Pulmonary artery endothelial cell (primary cell): ENCODE measurements at regions not wholly inside any gene's neighbourhood (a gene's known extent, or its start where the extent isn't known, plus 50 kb on each side); places are given as distances from the start of the nearest gene placed in this dataset.

Experiments
- DNase-seq: peaks from one replicate; pipeline ENCODE4 v3.0.0-alpha.2; 2011; ENCODE audit warnings: low read depth, low spot score

- DNase-seq, result no peak
Measured at GRCh38 chr5:86977190-86977589, 290.5 kb upstream of the RASA1 start.

GRCh38 chr5:86977808-86978207, 289.9 kb upstream of the RASA1 start:
- DNase-seq, result no peak

GRCh38 chr5:86979811-86980411, 287.8 kb upstream of the RASA1 start:
- DNase-seq, result peak; percentile 39

- DNase-seq, result no peak
Measured at GRCh38 chr5:86981898-86982297, 285.8 kb upstream of the RASA1 start.

GRCh38 chr5:86983208-86983607, 284.5 kb upstream of the RASA1 start:
- no peak for DNase-seq

- DNase-seq, result no peak
Measured at GRCh38 chr5:86986837-86987236, 280.8 kb upstream of the RASA1 start.

GRCh38 chr5:86997516-86997915, 270.2 kb upstream of the RASA1 start:
- DNase-seq, result no peak

GRCh38 chr5:86999951-87000350, 267.7 kb upstream of the RASA1 start:
- no peak for DNase-seq

- DNase-seq, result no peak
Measured at GRCh38 chr5:87002485-87002884, 265.2 kb upstream of the RASA1 start.

GRCh38 chr5:87004101-87004500, 263.6 kb upstream of the RASA1 start:
- no peak for DNase-seq

- DNase-seq, result no peak
Measured at GRCh38 chr5:87007737-87008136, 259.9 kb upstream of the RASA1 start.

- DNase-seq, result no peak
Measured at GRCh38 chr5:87008751-87009560, 258.7 kb upstream of the RASA1 start.

GRCh38 chr5:87010736-87011135, 256.9 kb upstream of the RASA1 start:
- no peak for DNase-seq

GRCh38 chr5:87015901-87016300, 251.8 kb upstream of the RASA1 start:
- DNase-seq, result no peak

GRCh38 chr5:87020099-87020934, 247.4 kb upstream of the RASA1 start:
- no peak for DNase-seq

GRCh38 chr5:87022415-87022814, 245.3 kb upstream of the RASA1 start:
- DNase-seq, result no peak

GRCh38 chr5:87027570-87027969, 240.1 kb upstream of the RASA1 start:
- DNase-seq, result no peak

- DNase-seq, result no peak
Measured at GRCh38 chr5:87029951-87030350, 237.7 kb upstream of the RASA1 start.

- DNase-seq, result no peak
Measured at GRCh38 chr5:87030699-87031098, 237.0 kb upstream of the RASA1 start.

- DNase-seq, result no peak
Measured at GRCh38 chr5:87034557-87034956, 233.1 kb upstream of the RASA1 start.

GRCh38 chr5:87042554-87042953, 225.1 kb upstream of the RASA1 start:
- no peak for DNase-seq

GRCh38 chr5:87048156-87048555, 219.5 kb upstream of the RASA1 start:
- no peak for DNase-seq
